ENCODE measurements at regions not wholly inside any gene's neighbourhood (a gene's known extent, or its start where the extent isn't known, plus 50 kb on each side); places are given as distances from the start of the nearest gene placed in this dataset.

- H3K4me3 Mint-ChIP-seq, result no peak overlapping the region
- POLR2A ChIA-PET, result no interaction called here
- Histone ChIP-seq H3K9me3 (ENCODE audit: control extremely low read depth in 1 of 3, control insufficient read depth in 2 of 3, insufficient read depth in 1 of 3, low read length in 2 of 3) (no peaks in the 10 kb centered on the region), H3K4me1 (ENCODE audit: control insufficient read depth in 2 of 2, insufficient read depth in 2 of 2, low read length in 2 of 2) (no peaks in the 10 kb centered on the region), H4K20me1 (ENCODE audit: control insufficient read depth, insufficient read depth, low read length, poor library complexity, severe bottlenecking) (no peaks in the 10 kb centered on the region), H3K9ac (ENCODE audit: low read length) (no peak overlapping the region), H3K4me2 (replicated peaks; ENCODE audit: low read depth, low read length, poor library complexity, severe bottlenecking) (no peak overlapping the region), H3K27ac (ENCODE audit: low read length in 2 of 2) (no peak overlapping the region), H2AFZ (ENCODE audit: insufficient read depth, low read depth, low read length, poor library complexity, severe bottlenecking) (no peak overlapping the region), H3K27me3 (replicated peaks in 1 of 4; ENCODE audit: control extremely low read depth in 1 of 4, control insufficient read depth in 3 of 4, insufficient read depth in 4 of 4, low read length in 3 of 4) (no peaks in the 10 kb centered on the region), H3K4me3 (ENCODE audit: control extremely low read depth in 1 of 5, extremely low read depth in 1 of 5, insufficient read depth in 1 of 5, low read depth in 2 of 5, low read length in 4 of 5) (no peak overlapping the region), H3K36me3 (replicated peaks in 1 of 2; ENCODE audit: control extremely low read depth in 1 of 2, control insufficient read depth in 1 of 2, extremely low read depth in 1 of 2, insufficient read depth in 2 of 2, low read length in 1 of 2) (no peaks in the 10 kb centered on the region), H3K79me2 (ENCODE audit: control insufficient read depth, insufficient read depth, low read length) (no peaks in the 10 kb centered on the region)
- ATAC-seq (ENCODE audit: low read depth) (no peak), DNase-seq (no peak)
- WGBS (ENCODE audit: insufficient coverage), result 100% methylated on average over 2 of the region's 4 CpGs
- H3K4me1 Mint-ChIP-seq, result no peaks in the 10 kb centered on the region
- no peak for TF ChIP-seq EZH2 (IDR thresholded peaks at IDR 0.05; ENCODE audit: borderline replicate concordance, insufficient read depth, low read depth, low read length, poor library complexity, severe bottlenecking)
- no peak for TF ChIP-seq CTCF (IDR thresholded peaks at IDR 0.05)
- CTCF ChIA-PET, result no interaction called here
- intact Hi-C loops (cut with micrococcal nuclease), result no loop called here
- H3K27ac Mint-ChIP-seq, result no peak overlapping the region
- no peaks in the 10 kb centered on the region for H3K27me3 Mint-ChIP-seq
- H3K9me3 Mint-ChIP-seq (ENCODE audit: insufficient read depth), result no peaks in the 10 kb centered on the region
Measured at GRCh38 chr4:141900856-141901255, 264.5 kb downstream of the IL15 start.

- Mint-ChIP-seq H3K27me3 (no peaks in the 10 kb centered on the region), H3K9me3 (ENCODE audit: insufficient read depth) (no peaks in the 10 kb centered on the region), H3K27ac (no peak overlapping the region), H3K4me1 (no peaks in the 10 kb centered on the region), H3K4me3 (no peak overlapping the region)
- no peak for TF ChIP-seq EZH2 (IDR thresholded peaks at IDR 0.05; ENCODE audit: borderline replicate concordance, insufficient read depth, low read depth, low read length, poor library complexity, severe bottlenecking)
- no peak for TF ChIP-seq CTCF (IDR thresholded peaks at IDR 0.05)
- ATAC-seq (ENCODE audit: low read depth) (no peak), DNase-seq (no peak)
- Histone ChIP-seq H3K4me2 (replicated peaks; ENCODE audit: low read depth, low read length, poor library complexity, severe bottlenecking) (no peak overlapping the region), H3K4me3 (ENCODE audit: control extremely low read depth in 1 of 5, extremely low read depth in 1 of 5, insufficient read depth in 1 of 5, low read depth in 2 of 5, low read length in 4 of 5) (no peak overlapping the region), H3K27me3 (replicated peaks in 1 of 4; ENCODE audit: control extremely low read depth in 1 of 4, control insufficient read depth in 3 of 4, insufficient read depth in 4 of 4, low read length in 3 of 4) (no peaks in the 10 kb centered on the region), H4K20me1 (ENCODE audit: control insufficient read depth, insufficient read depth, low read length, poor library complexity, severe bottlenecking) (no peaks in the 10 kb centered on the region), H3K36me3 (replicated peaks in 1 of 2; ENCODE audit: control extremely low read depth in 1 of 2, control insufficient read depth in 1 of 2, extremely low read depth in 1 of 2, insufficient read depth in 2 of 2, low read length in 1 of 2) (no peaks in the 10 kb centered on the region), H2AFZ (ENCODE audit: insufficient read depth, low read depth, low read length, poor library complexity, severe bottlenecking) (no peak overlapping the region), H3K4me1 (ENCODE audit: control insufficient read depth in 2 of 2, insufficient read depth in 2 of 2, low read length in 2 of 2) (no peaks in the 10 kb centered on the region), H3K9me3 (ENCODE audit: control extremely low read depth in 1 of 3, control insufficient read depth in 2 of 3, insufficient read depth in 1 of 3, low read length in 2 of 3) (no peaks in the 10 kb centered on the region), H3K27ac (ENCODE audit: low read length in 2 of 2) (no peak overlapping the region), H3K79me2 (ENCODE audit: control insufficient read depth, insufficient read depth, low read length) (no peaks in the 10 kb centered on the region), H3K9ac (ENCODE audit: low read length) (no peak overlapping the region)
- intact Hi-C loops (cut with micrococcal nuclease), result no loop called here
- CTCF ChIA-PET, result no interaction called here
- POLR2A ChIA-PET, result no interaction called here
- WGBS (ENCODE audit: insufficient coverage), result 100% methylated on average over 1 of the region's 3 CpGs
Measured at GRCh38 chr4:141905751-141906150, 269.4 kb downstream of the IL15 start.
